ENCODE measurements at regions not wholly inside any gene's neighbourhood (a gene's known extent, or its start where the extent isn't known, plus 50 kb on each side); places are given as distances from the start of the nearest gene placed in this dataset.
"Not testable (repeated sequence)": the region's sequence is repeated elsewhere in the genome, so short reads cannot be mapped to it uniquely, and the experiment has no call there.

GRCh38 chr6:96704713-96705112 lies 132.6 kb downstream of the GPR63 start:
- TF ChIP-seq CTCF (IDR thresholded peaks at IDR 0.05; ENCODE audit: unreplicated experiment), result no peak
- Mint-ChIP-seq H3K4me3 (ENCODE audit: low read depth) (no peak overlapping the region), H3K27me3 (no peaks in the 10 kb centered on the region), H3K36me3 (ENCODE audit: insufficient read depth) (no peaks in the 10 kb centered on the region), H3K4me1 (ENCODE audit: low read depth) (no peaks in the 10 kb centered on the region), H3K27ac (no peak overlapping the region), H3K9me3 (ENCODE audit: low read depth) (no peaks in the 10 kb centered on the region)
- no peak for DNase-seq (ENCODE audit: low spot score, unreplicated experiment)

GRCh38 chr6:96702626-96703025 lies 134.7 kb downstream of the GPR63 start:
- Mint-ChIP-seq H3K4me3 (ENCODE audit: low read depth) (no peak overlapping the region), H3K4me1 (ENCODE audit: low read depth) (no peaks in the 10 kb centered on the region), H3K27ac (no peak overlapping the region), H3K27me3 (no peaks in the 10 kb centered on the region), H3K36me3 (ENCODE audit: insufficient read depth) (no peaks in the 10 kb centered on the region), H3K9me3 (ENCODE audit: low read depth) (no peaks in the 10 kb centered on the region)
- no peak for TF ChIP-seq CTCF (IDR thresholded peaks at IDR 0.05; ENCODE audit: unreplicated experiment)
- no peak for DNase-seq (ENCODE audit: low spot score, unreplicated experiment)

- H3K27me3 Mint-ChIP-seq, result no peaks in the 10 kb centered on the region
- H3K36me3 Mint-ChIP-seq (ENCODE audit: insufficient read depth), result no peaks in the 10 kb centered on the region
- no peak overlapping the region for H3K4me3 Mint-ChIP-seq (ENCODE audit: low read depth)
- TF ChIP-seq CTCF (IDR thresholded peaks at IDR 0.05; ENCODE audit: unreplicated experiment), result no peak
- no peaks in the 10 kb centered on the region for H3K9me3 Mint-ChIP-seq (ENCODE audit: low read depth)
- no peak for DNase-seq (ENCODE audit: low spot score, unreplicated experiment)
- H3K27ac Mint-ChIP-seq, result no peak overlapping the region
- no peaks in the 10 kb centered on the region for H3K4me1 Mint-ChIP-seq (ENCODE audit: low read depth)
Measured at GRCh38 chr6:96700915-96701314, 136.4 kb downstream of the GPR63 start.

GRCh38 chr6:96694429-96694828 lies 131.5 kb downstream of the FHL5 start:
- not testable (repeated sequence) for H3K9me3 Mint-ChIP-seq (ENCODE audit: low read depth); H3K4me3 Mint-ChIP-seq (ENCODE audit: low read depth); H3K36me3 Mint-ChIP-seq (ENCODE audit: insufficient read depth); H3K27me3 Mint-ChIP-seq; H3K4me1 Mint-ChIP-seq (ENCODE audit: low read depth); DNase-seq (ENCODE audit: low spot score, unreplicated experiment)
- peak overlapping the region; percentile 80 for H3K27ac Mint-ChIP-seq

- Mint-ChIP-seq H3K36me3 (ENCODE audit: insufficient read depth) (no peaks in the 10 kb centered on the region), H3K4me1 (ENCODE audit: low read depth) (peaks cover 1% of the 10 kb centered on the region), H3K27me3 (no peaks in the 10 kb centered on the region), H3K27ac (no peak overlapping the region), H3K9me3 (ENCODE audit: low read depth) (peaks cover 4% of the 10 kb centered on the region), H3K4me3 (ENCODE audit: low read depth) (no peak overlapping the region)
- no peak for DNase-seq (ENCODE audit: low spot score, unreplicated experiment)
- no peak for TF ChIP-seq CTCF (IDR thresholded peaks at IDR 0.05; ENCODE audit: unreplicated experiment)
Measured at GRCh38 chr6:96687121-96687520, 124.2 kb downstream of the FHL5 start.

GRCh38 chr6:96685702-96686101 lies 122.8 kb downstream of the FHL5 start:
- no peaks in the 10 kb centered on the region for H3K27me3 Mint-ChIP-seq
- no peak for DNase-seq (ENCODE audit: low spot score, unreplicated experiment)
- H3K27ac Mint-ChIP-seq, result no peak overlapping the region
- no peaks in the 10 kb centered on the region for H3K4me1 Mint-ChIP-seq (ENCODE audit: low read depth)
- peaks cover 4% of the 10 kb centered on the region for H3K9me3 Mint-ChIP-seq (ENCODE audit: low read depth)
- H3K4me3 Mint-ChIP-seq (ENCODE audit: low read depth), result no peak overlapping the region
- TF ChIP-seq CTCF (IDR thresholded peaks at IDR 0.05; ENCODE audit: unreplicated experiment), result no peak
- H3K36me3 Mint-ChIP-seq (ENCODE audit: insufficient read depth), result no peaks in the 10 kb centered on the region
